AG04449 (cell line): ENCODE measurements at regions not wholly inside any gene's neighbourhood (a gene's known extent, or its start where the extent isn't known, plus 50 kb on each side); places are given as distances from the start of the nearest gene placed in this dataset.

Experiments used
- CTCF ChIA-PET: fragments of 350-600 bp; formaldehyde crosslinking; extraction: SDS; loops from one replicate; lab custom pipeline; 2021; ENCODE audit warnings: antibody characterized with exemption; lab: Yijun Ruan, JAX
- POLR2A ChIA-PET: fragments of 400-600, 350-600 bp; formaldehyde crosslinking; extraction: SDS; loops from one replicate; lab custom pipeline; 2020; ENCODE audit warnings: antibody characterized with exemption, inconsistent platforms; lab: Yijun Ruan, JAX
- DNase-seq: peaks from one replicate; pipeline ENCODE4 v3.0.0-alpha.2; 2010; ENCODE audit warnings: low read depth, low spot score
- H3K4me3 ChIP-seq: 2 replicates; pipeline ENCODE4 v1.5.1; 2011; ENCODE audit warnings: low read depth, mild to moderate bottlenecking, control low read depth, low read length
- TF ChIP-seq, protein P1 (sequence below): IDR thresholded peaks from one replicate; pipeline ENCODE4 v1.5.1; 2011; ENCODE audit warnings: mild to moderate bottlenecking, moderate library complexity, low read length, control low read depth, inconsistent platforms; ENCODE audit not compliant: insufficient read depth; ENCODE audit errors: missing control alignments

GRCh38 chr3:135362889-135363288 lies 567.8 kb downstream of the EPHB1 start:
- TF ChIP-seq, protein P1, sequence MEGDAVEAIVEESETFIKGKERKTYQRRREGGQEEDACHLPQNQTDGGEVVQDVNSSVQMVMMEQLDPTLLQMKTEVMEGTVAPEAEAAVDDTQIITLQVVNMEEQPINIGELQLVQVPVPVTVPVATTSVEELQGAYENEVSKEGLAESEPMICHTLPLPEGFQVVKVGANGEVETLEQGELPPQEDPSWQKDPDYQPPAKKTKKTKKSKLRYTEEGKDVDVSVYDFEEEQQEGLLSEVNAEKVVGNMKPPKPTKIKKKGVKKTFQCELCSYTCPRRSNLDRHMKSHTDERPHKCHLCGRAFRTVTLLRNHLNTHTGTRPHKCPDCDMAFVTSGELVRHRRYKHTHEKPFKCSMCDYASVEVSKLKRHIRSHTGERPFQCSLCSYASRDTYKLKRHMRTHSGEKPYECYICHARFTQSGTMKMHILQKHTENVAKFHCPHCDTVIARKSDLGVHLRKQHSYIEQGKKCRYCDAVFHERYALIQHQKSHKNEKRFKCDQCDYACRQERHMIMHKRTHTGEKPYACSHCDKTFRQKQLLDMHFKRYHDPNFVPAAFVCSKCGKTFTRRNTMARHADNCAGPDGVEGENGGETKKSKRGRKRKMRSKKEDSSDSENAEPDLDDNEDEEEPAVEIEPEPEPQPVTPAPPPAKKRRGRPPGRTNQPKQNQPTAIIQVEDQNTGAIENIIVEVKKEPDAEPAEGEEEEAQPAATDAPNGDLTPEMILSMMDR, result no peak
- H3K4me3 ChIP-seq, result no peak overlapping the region
- CTCF ChIA-PET, result no interaction called here
- POLR2A ChIA-PET, result no interaction called here
- DNase-seq, result no peak

GRCh38 chr3:135364676-135365075 lies 569.6 kb downstream of the EPHB1 start:
- H3K4me3 ChIP-seq, result no peak overlapping the region
- CTCF ChIA-PET, result no interaction called here
- no peak for DNase-seq
- POLR2A ChIA-PET, result no interaction called here
- TF ChIP-seq, protein P1, result no peak

GRCh38 chr3:135366816-135367215 lies 571.8 kb downstream of the EPHB1 start:
- no peak overlapping the region for H3K4me3 ChIP-seq
- TF ChIP-seq, protein P1, result no peak
- ChIA-PET CTCF (no interaction called here), POLR2A (no interaction called here)
- DNase-seq, result no peak

- CTCF ChIA-PET, result no interaction called here
- TF ChIP-seq, protein P1, result no peak
- POLR2A ChIA-PET, result no interaction called here
- DNase-seq, result no peak
- no peak overlapping the region for H3K4me3 ChIP-seq
These were observed 573.3 kb downstream of the EPHB1 start for GRCh38 chr3:135368316-135368715.

DNA sequence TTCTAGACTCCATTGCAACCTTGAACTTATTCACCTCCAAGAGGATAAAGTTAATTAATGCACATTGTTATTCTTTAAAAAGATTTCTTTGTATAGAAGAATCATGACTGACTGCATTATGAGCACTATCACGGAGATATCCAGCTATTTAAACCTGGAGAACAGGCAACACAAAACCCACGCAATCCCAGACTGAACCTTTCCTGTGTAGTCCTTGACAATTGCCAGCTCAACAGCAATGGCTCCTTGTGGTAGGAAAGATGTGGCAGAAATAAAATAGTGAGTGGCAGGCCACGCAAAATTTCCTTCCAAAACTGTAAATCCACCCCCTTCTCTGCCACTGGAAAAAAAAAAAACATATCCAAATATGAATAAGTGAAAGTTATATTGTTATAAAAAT lies 573.7 kb downstream of the EPHB1 start:
- no peak overlapping the region for H3K4me3 ChIP-seq
- DNase-seq, result no peak
- ChIA-PET POLR2A (no interaction called here), CTCF (no interaction called here)
- TF ChIP-seq, protein P1, result no peak

DNA sequence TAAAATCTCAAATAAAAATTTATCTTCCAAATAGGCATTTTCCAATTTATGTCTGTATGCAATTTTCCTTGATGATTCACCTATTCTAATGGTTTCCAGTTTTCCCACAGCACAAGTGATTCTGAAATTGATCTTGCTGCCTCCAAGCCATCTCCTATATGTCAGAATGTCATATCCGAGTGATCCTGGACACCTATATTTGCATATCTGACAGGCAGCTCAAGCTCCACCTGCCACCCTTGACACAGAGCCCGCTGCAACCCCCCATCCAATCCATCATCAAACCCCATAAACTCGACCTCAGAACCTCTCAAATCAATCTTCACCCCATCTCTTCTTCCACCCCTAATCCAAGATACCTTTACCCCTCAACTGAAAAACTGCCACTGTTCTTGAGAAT lies 579.5 kb downstream of the EPHB1 start:
- ChIA-PET CTCF (no interaction called here), POLR2A (no interaction called here)
- DNase-seq, result no peak
- H3K4me3 ChIP-seq, result no peak overlapping the region
- TF ChIP-seq, protein P1, result no peak
